GM12878 (cell line): ENCODE measurements at regions not wholly inside any gene's neighbourhood (a gene's known extent, or its start where the extent isn't known, plus 50 kb on each side); places are given as distances from the start of the nearest gene placed in this dataset.
A peak's percentile ranks its signal among the peaks of the same experiment; 100 is the strongest.

Experiments used
- ATAC-seq: fragments of 200-7000 bp; cut with Tn5 transposase; 3 replicates; pipeline ENCODE4 v1.9.1; 2020; ENCODE audit warnings: mild to moderate bottlenecking, moderate library complexity
- BruUV-seq: library from RNA; stranded (reverse); fragments of 400-500 nt; replicated peaks from 2 replicates; lab custom pipeline; 2021; lab: Mats Ljungman, UMichigan
- CTCF ChIA-PET: fragments of 300-600 bp; sonication (Branson Sonifier 250); formaldehyde crosslinking; extraction: SDS; loops from one replicate; lab custom pipeline; 2021; ENCODE audit warnings: inconsistent platforms; lab: Yijun Ruan, JAX
- POLR2A ChIA-PET: fragments of 350-600 bp; formaldehyde crosslinking; extraction: SDS; loops from one replicate; lab custom pipeline; 2021; ENCODE audit warnings: inconsistent platforms; lab: Charles Lee
- RAD21 ChIA-PET: fragments of 300-600 bp; sonication (Branson Sonifier 250); formaldehyde crosslinking; loops from one replicate; lab custom pipeline; 2023; ENCODE audit warnings: antibody characterized with exemption; ENCODE audit not compliant: unreplicated experiment; lab: Charles Lee
- SMC1A ChIA-PET: fragments of 300-600 bp; sonication (Branson Sonifier 250); formaldehyde crosslinking; loops from one replicate; lab custom pipeline; 2023; ENCODE audit not compliant: unreplicated experiment, uncharacterized antibody; lab: Charles Lee
- DNase-seq: peaks from one replicate; pipeline ENCODE4 v3.0.0-alpha.2; 2011; ENCODE audit warnings: low read depth, low spot score
- FAIRE-seq: peaks from 3 replicates; lab custom pipeline; 2011; peaks lifted over from hg19 to GRCh38; lab: Jason Lieb, UNC
- H2AFZ ChIP-seq: 2 replicates; pipeline ENCODE4 v1.6.0; 2011; ENCODE audit warnings: low read depth, low read length, control low read depth; ENCODE audit not compliant: control insufficient read depth
- H3K27ac ChIP-seq: 2 replicates; pipeline ENCODE4 v1.5.1; 2011; ENCODE audit warnings: control low read depth; ENCODE audit not compliant: control insufficient read depth, insufficient read depth
- H3K27me3 ChIP-seq, 2 experiments: replicated peaks in 1 of 2; 2 replicates each; pipeline versions ENCODE4 v1.6.0 to v1.6.1; 2011; ENCODE audit warnings: low read length in 1 of 2; ENCODE audit not compliant: control insufficient read depth in 2 of 2, insufficient read depth in 2 of 2
- H3K36me3 ChIP-seq, 2 experiments: 2 replicates each; pipeline ENCODE4 v1.5.1; 2011; ENCODE audit warnings: low read length in 1 of 2; ENCODE audit not compliant: control insufficient read depth in 2 of 2, insufficient read depth in 2 of 2
- H3K4me1 ChIP-seq: 2 replicates; pipeline ENCODE4 v1.6.1; 2011; ENCODE audit warnings: mild to moderate bottlenecking, low read length, moderate library complexity, mixed read lengths; ENCODE audit not compliant: control insufficient read depth, insufficient read depth
- H3K4me2 ChIP-seq: 2 replicates; pipeline ENCODE4 v1.6.0; 2011; ENCODE audit warnings: control low read depth; ENCODE audit not compliant: control insufficient read depth, insufficient read depth
- H3K4me3 ChIP-seq: fragments of 200-600 bp; sonication (generic); 2 replicates; pipeline ENCODE4 v1.5.1; 2016
- H3K79me2 ChIP-seq: 2 replicates; pipeline ENCODE4 v1.6.0; 2011; ENCODE audit warnings: low read length; ENCODE audit not compliant: control insufficient read depth, insufficient read depth
- H3K9ac ChIP-seq: 2 replicates; pipeline ENCODE4 v1.8.0; 2011; ENCODE audit warnings: low read length, control low read depth, mixed read lengths; ENCODE audit not compliant: control insufficient read depth, insufficient read depth
- H3K9me3 ChIP-seq: replicated peaks from 3 replicates; pipeline ENCODE4 v1.5.1; 2011; ENCODE audit warnings: mild to moderate bottlenecking, low read length; ENCODE audit not compliant: control insufficient read depth, insufficient read depth
- H4K20me1 ChIP-seq: 2 replicates; pipeline ENCODE4 v1.6.0; 2011; ENCODE audit not compliant: control insufficient read depth, insufficient read depth
- EZH2 ChIP-seq: IDR thresholded peaks from 2 replicates; pipeline ENCODE4 v1.6.1; 2012; ENCODE audit warnings: low read depth, mild to moderate bottlenecking, control low read depth, inconsistent platforms, low read length, borderline replicate concordance; ENCODE audit not compliant: control insufficient read depth
- GABPA ChIP-seq: IDR thresholded peaks from 2 replicates; pipeline ENCODE4 v1.6.1; 2014; ENCODE audit warnings: antibody characterized with exemption, low read depth, mild to moderate bottlenecking, inconsistent platforms
- HDAC6 ChIP-seq: fragments of 200-600 bp; sonication (generic); IDR thresholded peaks from one replicate; pipeline ENCODE4 v1.8.0; 2017; ENCODE audit warnings: antibody characterized with exemption; ENCODE audit not compliant: unreplicated experiment
- IRF4 ChIP-seq: IDR thresholded peaks from 2 replicates; pipeline ENCODE4 v1.6.1; 2011; ENCODE audit warnings: low read depth, low read length
- MEF2B ChIP-seq: fragments of 450-650 bp; IDR thresholded peaks from 2 replicates; pipeline ENCODE4 v1.6.1; 2018; ENCODE audit warnings: mild to moderate bottlenecking, moderate library complexity; ENCODE audit not compliant: partially characterized antibody, poor library complexity, severe bottlenecking
- NR2C1 ChIP-seq: fragments of 450-650 bp; IDR thresholded peaks from 2 replicates; pipeline ENCODE4 v1.6.1; 2017; ENCODE audit warnings: antibody characterized with exemption, mild to moderate bottlenecking, moderate library complexity
- RAD21 ChIP-seq: IDR thresholded peaks from 2 replicates; pipeline ENCODE4 v1.6.1; 2011; ENCODE audit warnings: mild to moderate bottlenecking, low read depth, low read length, moderate library complexity; ENCODE audit not compliant: insufficient read depth
- SMAD5 ChIP-seq: IDR thresholded peaks from 2 replicates; pipeline ENCODE4 v1.6.1; 2016; ENCODE audit warnings: antibody characterized with exemption, low read depth
- WGBS: methylation state at CpG from one replicate; pipeline ENCODE4 v1.1.6; 2016; ENCODE audit warnings: low lambda C conversion rate; ENCODE audit not compliant: insufficient replicate concordance, insufficient coverage; ENCODE audit errors: missing lambda C conversion rate; 5-methylcytosine and 5-hydroxymethylcytosine counted together
- in situ Hi-C: fragments of 300-500 bp; cut with MboI; formaldehyde crosslinking; loops from 9 replicates; pipeline ENCODE4 v1.14.3; 2018; ENCODE audit warnings: mixed read lengths
- intact Hi-C: fragments of 100-400 bp; cut with micrococcal nuclease; formaldehyde crosslinking; loops from one replicate; pipeline ENCODE4 v1.14.2; 2022; ENCODE audit not compliant: unreplicated experiment

DNA sequence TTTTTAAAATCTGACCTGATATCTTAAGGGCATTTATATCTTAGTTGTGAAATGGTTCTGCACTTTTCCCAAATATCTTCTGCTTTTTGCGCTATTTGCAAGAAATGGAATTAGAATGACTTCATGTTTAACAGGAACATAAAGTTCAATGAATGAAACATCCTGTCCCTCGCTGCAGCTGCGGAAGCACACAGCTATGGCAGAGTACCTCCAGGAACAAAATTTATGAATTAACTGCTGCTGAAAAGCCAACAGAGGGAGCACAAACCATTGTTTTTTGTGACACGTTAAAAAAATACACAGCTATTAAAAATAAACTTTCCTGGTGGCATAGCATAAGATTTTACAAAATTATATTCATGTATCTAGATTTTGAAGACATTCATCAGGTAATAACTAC lies 404.4 kb upstream of the MDFIC2 start:
- ChIA-PET POLR2A (no interaction called here), SMC1A (no interaction called here), RAD21 (interaction anchor here (0.5 kb wide), 1 partner anchor 63 kb away, joined by 3 read pairs; no protein-coding TSS in a partner anchor), CTCF (interaction anchor here (0.7 kb wide), 1 partner anchor 227 kb away, joined by 3 read pairs; no protein-coding TSS in a partner anchor)
- in situ Hi-C loops (no loop called here), intact Hi-C loops (no loop called here)
- H3K4me2 ChIP-seq = no peak overlapping the region
- no TSS peak for BruUV-seq
- WGBS = 3% methylated on average over 4 of the region's 4 CpGs
- no peaks in the 10 kb centered on the region; the same call in 1 of the 3 replicates for H3K9me3 ChIP-seq
- no peaks in the 10 kb centered on the region for H3K27me3 ChIP-seq
- DNase-seq = no peak
- no peak overlapping the region for H2AFZ ChIP-seq
- no peaks in the 10 kb centered on the region for H3K4me1 ChIP-seq
- H3K27ac ChIP-seq = no peak overlapping the region
- no peaks in the 10 kb centered on the region for H3K36me3 ChIP-seq
- no peaks in the 10 kb centered on the region for H3K79me2 ChIP-seq
- no peak for FAIRE-seq
- H3K4me3 ChIP-seq = no peak overlapping the region
- 0 out of 2 replicates have a peak, but pooled peaks have one; percentile 5 for TF ChIP-seq RAD21
- no peak for TF ChIP-seq MEF2B
- TF ChIP-seq GABPA = no peak
- H4K20me1 ChIP-seq = no peaks in the 10 kb centered on the region
- ATAC-seq = no peak
- H3K9ac ChIP-seq = no peak overlapping the region

DNA sequence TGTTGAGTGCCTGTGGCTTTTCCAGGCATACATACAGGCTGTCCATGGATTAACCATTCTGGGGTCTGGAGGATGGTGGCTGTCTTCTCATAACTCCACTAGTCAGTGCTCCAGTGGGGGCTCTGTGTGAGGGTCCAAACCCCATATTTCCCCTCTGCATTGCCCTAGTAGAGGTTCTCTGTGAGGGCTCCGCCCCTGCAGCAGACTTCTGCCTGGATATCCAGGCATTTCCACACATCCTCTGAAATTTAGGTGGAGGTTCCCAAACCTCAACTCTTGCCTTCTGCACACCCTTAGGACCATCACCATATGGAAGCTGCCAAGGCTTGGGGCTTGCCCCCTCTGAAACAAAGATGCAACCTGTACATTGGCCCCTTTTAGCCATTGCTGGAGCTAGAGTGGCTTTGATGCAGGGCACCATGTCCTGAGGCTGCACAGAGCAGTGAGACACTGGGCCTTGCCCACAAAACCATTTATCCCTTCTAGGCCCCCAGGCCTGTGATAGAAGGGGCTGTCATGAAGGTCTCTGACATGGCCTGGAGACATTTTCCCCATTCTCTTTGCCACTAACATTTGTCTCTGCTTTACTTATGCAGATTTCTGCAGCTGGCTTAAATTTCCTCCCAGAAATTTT lies 400.1 kb upstream of the MDFIC2 start:
- POLR2A ChIA-PET = no interaction called here
- intact Hi-C loops = no loop called here

More for the DNA sequence above, 400.1 kb upstream of the MDFIC2 start:
- Histone ChIP-seq H4K20me1 (no peaks in the 10 kb centered on the region), H3K4me1 (no peaks in the 10 kb centered on the region), H3K36me3 (no peaks in the 10 kb centered on the region), H3K79me2 (no peaks in the 10 kb centered on the region), H3K4me3 (no peak overlapping the region), H3K4me2 (no peak overlapping the region), H2AFZ (no peak overlapping the region), H3K27me3 (no peaks in the 10 kb centered on the region), H3K27ac (no peak overlapping the region), H3K9ac (no peak overlapping the region), H3K9me3 (no peaks in the 10 kb centered on the region; the same call in 1 of the 3 replicates)
- no peak for TF ChIP-seq SMAD5
- no peak for TF ChIP-seq NR2C1
- no peak for TF ChIP-seq EZH2
- no peak for TF ChIP-seq HDAC6
- TF ChIP-seq IRF4 = no peak
- no peak for DNase-seq
- CTCF ChIA-PET = no interaction called here
- RAD21 ChIA-PET = no interaction called here
- WGBS = 0% methylated on average over 1 of the region's 1 CpG
- SMC1A ChIA-PET = no interaction called here
- in situ Hi-C loops = no loop called here
- no peak for ATAC-seq
- no TSS peak for BruUV-seq
- no peak for FAIRE-seq
